ENCODE measurements at regions not wholly inside any gene's neighbourhood (a gene's known extent, or its start where the extent isn't known, plus 50 kb on each side); places are given as distances from the start of the nearest gene placed in this dataset.

- DNase-seq, result peak in 1 of 2 donors; percentile 13
These were observed 181.2 kb upstream of the DMAC1 start for GRCh38 chr9:7980691-7981289.

GRCh38 chr9:7980041-7980440, 180.5 kb upstream of the DMAC1 start:
- no peak for DNase-seq

GRCh38 chr9:7979611-7980010, 180.0 kb upstream of the DMAC1 start:
- no peak for DNase-seq

- DNase-seq, result no peak
These were observed 178.0 kb upstream of the DMAC1 start for GRCh38 chr9:7977586-7977985.

GRCh38 chr9:7976856-7977255, 177.3 kb upstream of the DMAC1 start:
- DNase-seq, result no peak

GRCh38 chr9:7976167-7976755, 176.7 kb upstream of the DMAC1 start:
- no peak for DNase-seq

- DNase-seq, result no peak
These were observed 175.8 kb upstream of the DMAC1 start for GRCh38 chr9:7975336-7975735.

GRCh38 chr9:7974335-7974960, 174.9 kb upstream of the DMAC1 start:
- no peak for DNase-seq

GRCh38 chr9:7973123-7973522, 173.5 kb upstream of the DMAC1 start:
- DNase-seq, result no peak

- DNase-seq, result no peak
These were observed 171.2 kb upstream of the DMAC1 start for GRCh38 chr9:7970681-7971330.

GRCh38 chr9:7968687-7969086, 169.1 kb upstream of the DMAC1 start:
- DNase-seq, result no peak

- DNase-seq, result no peak
These were observed 168.3 kb upstream of the DMAC1 start for GRCh38 chr9:7967851-7968250.

- no peak for DNase-seq
These were observed 167.7 kb upstream of the DMAC1 start for GRCh38 chr9:7967093-7967827.

- DNase-seq, result no peak
These were observed 165.5 kb upstream of the DMAC1 start for GRCh38 chr9:7965063-7965462.

GRCh38 chr9:7963026-7963425, 163.4 kb upstream of the DMAC1 start:
- DNase-seq, result no peak

GRCh38 chr9:7961076-7961475, 161.5 kb upstream of the DMAC1 start:
- DNase-seq, result no peak

GRCh38 chr9:7960320-7961050, 160.9 kb upstream of the DMAC1 start:
- DNase-seq, result no peak

GRCh38 chr9:7957803-7958202, 158.2 kb upstream of the DMAC1 start:
- no peak for DNase-seq

- DNase-seq, result no peak
These were observed 148.0 kb upstream of the DMAC1 start for GRCh38 chr9:7947577-7947976.

- no peak for DNase-seq
These were observed 146.9 kb upstream of the DMAC1 start for GRCh38 chr9:7946458-7946857.

GRCh38 chr9:7944572-7944971, 145.0 kb upstream of the DMAC1 start:
- no peak for DNase-seq

- DNase-seq, result no peak
These were observed 138.3 kb upstream of the DMAC1 start for GRCh38 chr9:7937761-7938491.
